Breast epithelium (tissue), 3 donors: ENCODE measurements at regions not wholly inside any gene's neighbourhood (a gene's known extent, or its start where the extent isn't known, plus 50 kb on each side); places are given as distances from the start of the nearest gene placed in this dataset.

ENCODE experiments used
- POLR2A ChIP-seq: fragments of 450-650 bp; IDR thresholded peaks from one replicate; pipeline ENCODE4 v1.6.1; 2016; ENCODE audit warnings: antibody characterized with exemption, mild to moderate bottlenecking, moderate library complexity
- TF ChIP-seq, protein P1 (sequence below), 3 donors: fragments of 450-650 bp; IDR thresholded peaks; one replicate each; pipeline ENCODE4 v1.5.1; 2016 to 2017; ENCODE audit warnings: antibody characterized with exemption in 3 of 3, mild to moderate bottlenecking in 3 of 3, moderate library complexity in 3 of 3

DNA sequence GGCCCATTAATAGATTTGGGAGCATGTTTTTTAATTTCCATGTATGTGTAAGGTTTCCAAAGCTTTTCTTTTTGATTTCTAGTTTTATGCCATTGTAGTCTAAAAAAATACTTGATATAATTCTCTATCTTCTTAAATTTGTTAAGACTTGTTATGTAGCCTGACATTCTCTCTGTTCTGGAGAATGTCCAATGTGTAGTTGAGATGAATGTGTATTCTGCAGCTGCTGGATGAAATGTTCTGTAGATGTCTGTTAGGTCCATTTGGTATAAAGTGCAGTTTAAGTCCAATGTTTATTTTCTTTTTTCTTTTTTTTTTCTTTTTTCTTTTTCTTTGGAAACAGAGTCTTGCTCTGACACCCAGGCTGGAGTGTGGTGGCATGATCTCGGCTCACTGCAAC is 378.5 kb upstream of the MAD2L1 start:
- TF ChIP-seq, protein P1, sequence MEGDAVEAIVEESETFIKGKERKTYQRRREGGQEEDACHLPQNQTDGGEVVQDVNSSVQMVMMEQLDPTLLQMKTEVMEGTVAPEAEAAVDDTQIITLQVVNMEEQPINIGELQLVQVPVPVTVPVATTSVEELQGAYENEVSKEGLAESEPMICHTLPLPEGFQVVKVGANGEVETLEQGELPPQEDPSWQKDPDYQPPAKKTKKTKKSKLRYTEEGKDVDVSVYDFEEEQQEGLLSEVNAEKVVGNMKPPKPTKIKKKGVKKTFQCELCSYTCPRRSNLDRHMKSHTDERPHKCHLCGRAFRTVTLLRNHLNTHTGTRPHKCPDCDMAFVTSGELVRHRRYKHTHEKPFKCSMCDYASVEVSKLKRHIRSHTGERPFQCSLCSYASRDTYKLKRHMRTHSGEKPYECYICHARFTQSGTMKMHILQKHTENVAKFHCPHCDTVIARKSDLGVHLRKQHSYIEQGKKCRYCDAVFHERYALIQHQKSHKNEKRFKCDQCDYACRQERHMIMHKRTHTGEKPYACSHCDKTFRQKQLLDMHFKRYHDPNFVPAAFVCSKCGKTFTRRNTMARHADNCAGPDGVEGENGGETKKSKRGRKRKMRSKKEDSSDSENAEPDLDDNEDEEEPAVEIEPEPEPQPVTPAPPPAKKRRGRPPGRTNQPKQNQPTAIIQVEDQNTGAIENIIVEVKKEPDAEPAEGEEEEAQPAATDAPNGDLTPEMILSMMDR (IDR thresholded peaks at IDR 0.05), result no peak
- TF ChIP-seq POLR2A, result no peak
